H9 (cell line): ENCODE measurements at regions not wholly inside any gene's neighbourhood (a gene's known extent, or its start where the extent isn't known, plus 50 kb on each side); places are given as distances from the start of the nearest gene placed in this dataset.

Experiments used
- DNase-seq: peaks from one replicate; pipeline ENCODE4 v3.0.0-alpha.2; 2017
- H2AFZ ChIP-seq: one replicate; pipeline ENCODE4 v1.6.1; 2013; ENCODE audit warnings: mild to moderate bottlenecking, low read length, control low read depth, moderate library complexity
- H2AK5ac ChIP-seq: 2 replicates; pipeline ENCODE4 v1.6.1; 2013; ENCODE audit warnings: low read length, control low read depth, mixed read lengths; ENCODE audit not compliant: insufficient read length
- H2BK120ac ChIP-seq: one replicate; pipeline ENCODE4 v1.6.1; 2013; ENCODE audit warnings: low read depth, mild to moderate bottlenecking, low read length, control low read depth, inconsistent platforms; ENCODE audit not compliant: poor library complexity, severe bottlenecking
- H2BK12ac ChIP-seq: 2 replicates; pipeline ENCODE4 v1.6.1; 2013; ENCODE audit warnings: low read length, control low read depth, mixed read lengths, low read depth; ENCODE audit not compliant: insufficient read length
- H2BK15ac ChIP-seq: 2 replicates; pipeline ENCODE4 v1.6.1; 2013; ENCODE audit warnings: low read depth, low read length, control low read depth
- H2BK20ac ChIP-seq: one replicate; pipeline ENCODE4 v1.6.1; 2013; ENCODE audit warnings: low read depth, mild to moderate bottlenecking, low read length, control low read depth, inconsistent platforms; ENCODE audit not compliant: poor library complexity, severe bottlenecking
- H2BK5ac ChIP-seq: 2 replicates; pipeline ENCODE4 v1.6.1; 2013; ENCODE audit warnings: low read length, control low read depth, mixed read lengths; ENCODE audit not compliant: insufficient read length
- H3K14ac ChIP-seq: 2 replicates; pipeline ENCODE4 v1.6.1; 2013; ENCODE audit warnings: low read length, control low read depth; ENCODE audit not compliant: insufficient read depth
- H3K18ac ChIP-seq: 2 replicates; pipeline ENCODE4 v1.6.1; 2013; ENCODE audit warnings: low read depth, mild to moderate bottlenecking, mixed read lengths, low read length, control low read depth; ENCODE audit not compliant: insufficient read length
- H3K23ac ChIP-seq: 2 replicates; pipeline ENCODE4 v1.6.1; 2013; ENCODE audit warnings: low read length, control low read depth, mixed read lengths, low read depth; ENCODE audit not compliant: insufficient read length
- H3K23me2 ChIP-seq: 2 replicates; pipeline ENCODE4 v1.6.1; 2013; ENCODE audit warnings: low read depth, mild to moderate bottlenecking, mixed read lengths, low read length, control low read depth; ENCODE audit not compliant: insufficient read length, poor library complexity, severe bottlenecking
- H3K27ac ChIP-seq: 2 replicates; pipeline ENCODE4 v1.5.1; 2013; ENCODE audit warnings: low read length, control low read depth, mixed read lengths, low read depth; ENCODE audit not compliant: insufficient read length
- H3K27me3 ChIP-seq: 2 replicates; pipeline ENCODE4 v1.6.1; 2013; ENCODE audit warnings: low read length, control low read depth, inconsistent platforms; ENCODE audit not compliant: insufficient read depth
- H3K4ac ChIP-seq: 2 replicates; pipeline ENCODE4 v1.6.1; 2013; ENCODE audit warnings: low read depth, mild to moderate bottlenecking, control low read depth, inconsistent platforms, low read length, moderate library complexity
- H3K4me1 ChIP-seq: 2 replicates; pipeline ENCODE4 v1.6.1; 2013; ENCODE audit warnings: low read length, control low read depth, inconsistent platforms; ENCODE audit not compliant: insufficient read depth
- H3K4me2 ChIP-seq: 2 replicates; pipeline ENCODE4 v1.6.1; 2013; ENCODE audit warnings: low read length, control low read depth, mixed read lengths; ENCODE audit not compliant: insufficient read length, insufficient read depth
- H3K56ac ChIP-seq: 2 replicates; pipeline ENCODE4 v1.6.1; 2013; ENCODE audit warnings: low read depth, mild to moderate bottlenecking, mixed read lengths, low read length, control low read depth; ENCODE audit not compliant: insufficient read length
- H3K79me1 ChIP-seq: 2 replicates; pipeline ENCODE4 v1.6.1; 2013; ENCODE audit warnings: low read depth, mild to moderate bottlenecking, moderate library complexity, low read length, control low read depth, inconsistent platforms; ENCODE audit not compliant: insufficient read depth, poor library complexity, severe bottlenecking
- H3K79me2 ChIP-seq: 2 replicates; pipeline ENCODE4 v1.6.1; 2013; ENCODE audit warnings: low read length, control low read depth, inconsistent platforms; ENCODE audit not compliant: insufficient read depth
- H3K9ac ChIP-seq: 2 replicates; pipeline ENCODE4 v1.6.1; 2013; ENCODE audit warnings: low read length, control low read depth, mixed read lengths; ENCODE audit not compliant: insufficient read length; ENCODE audit errors: extremely low read depth
- H3K9me3 ChIP-seq: one replicate; pipeline ENCODE4 v1.6.1; 2013; ENCODE audit warnings: low read depth, low read length, inconsistent platforms; ENCODE audit not compliant: control insufficient read depth
- H3T11ph ChIP-seq: one replicate; pipeline ENCODE4 v1.6.1; 2013; ENCODE audit warnings: mild to moderate bottlenecking, low read length, control low read depth, inconsistent platforms
- H4K20me1 ChIP-seq: one replicate; pipeline ENCODE4 v1.6.1; 2013; ENCODE audit not compliant: control insufficient read depth, insufficient read length, insufficient read depth
- H4K5ac ChIP-seq: 2 replicates; pipeline ENCODE4 v1.6.1; 2013; ENCODE audit warnings: low read depth, mild to moderate bottlenecking, mixed read lengths, low read length, control low read depth; ENCODE audit not compliant: insufficient read length
- H4K8ac ChIP-seq: replicated peaks from 2 replicates; pipeline ENCODE4 v1.6.1; 2013; ENCODE audit warnings: low read length, control low read depth, mixed read lengths, low read depth; ENCODE audit not compliant: insufficient read length
- H4K91ac ChIP-seq: 2 replicates; pipeline ENCODE4 v1.6.1; 2013; ENCODE audit warnings: low read depth, mild to moderate bottlenecking, moderate library complexity, mixed read lengths, low read length, control low read depth; ENCODE audit not compliant: insufficient read length
- H3K27ac Mint-ChIP-seq, 3 experiments: 2 replicates in 2 of 3; 3 replicates in 1 of 3; pipeline ENCODE4 v1.8.0; 2020 to 2021; ENCODE audit warnings: mixed read lengths in 3 of 3, mild to moderate bottlenecking in 1 of 3, moderate library complexity in 1 of 3
- H3K27me3 Mint-ChIP-seq: 2 replicates; pipeline ENCODE4 v1.8.0; 2021; ENCODE audit warnings: low read depth, mild to moderate bottlenecking, moderate library complexity, mixed read lengths
- H3K36me3 Mint-ChIP-seq, 3 experiments: 2 replicates in 2 of 3; 3 replicates in 1 of 3; pipeline ENCODE4 v1.8.0; 2020 to 2021; ENCODE audit warnings: low read depth in 3 of 3, mixed read lengths in 3 of 3; ENCODE audit not compliant: insufficient read depth in 1 of 3
- H3K4me1 Mint-ChIP-seq, 2 experiments: 2 replicates each; pipeline ENCODE4 v1.8.0; 2020; ENCODE audit warnings: mixed read lengths in 2 of 2
- H3K4me3 Mint-ChIP-seq, 2 experiments: 2 replicates in 1 of 2; 3 replicates in 1 of 2; pipeline ENCODE4 v1.8.0; 2020 to 2021; ENCODE audit warnings: mild to moderate bottlenecking in 2 of 2, mixed read lengths in 2 of 2, moderate library complexity in 1 of 2
- H3K9me3 Mint-ChIP-seq, 2 experiments: 2 replicates in 1 of 2; 3 replicates in 1 of 2; pipeline ENCODE4 v1.8.0; 2020; ENCODE audit warnings: mild to moderate bottlenecking in 2 of 2, mixed read lengths in 2 of 2, moderate library complexity in 1 of 2
- CTCF ChIP-seq: fragments of 200-600 bp; sonication (generic); conservative IDR thresholded peaks from 3 replicates; pipeline ENCODE4 v1.8.0; 2021; ENCODE audit warnings: antibody characterized with exemption, mild to moderate bottlenecking
- WGBS: extraction: QIAGEN DNeasy Blood & Tissue Kit; methylation state at CpG from one replicate; pipeline ENCODE4 v1.1.7; 2013; ENCODE audit warnings: missing lambda C conversion rate, low lambda C conversion rate, mixed read lengths; ENCODE audit not compliant: insufficient read length; ENCODE audit errors: extremely low coverage; 5-methylcytosine and 5-hydroxymethylcytosine counted together

DNA sequence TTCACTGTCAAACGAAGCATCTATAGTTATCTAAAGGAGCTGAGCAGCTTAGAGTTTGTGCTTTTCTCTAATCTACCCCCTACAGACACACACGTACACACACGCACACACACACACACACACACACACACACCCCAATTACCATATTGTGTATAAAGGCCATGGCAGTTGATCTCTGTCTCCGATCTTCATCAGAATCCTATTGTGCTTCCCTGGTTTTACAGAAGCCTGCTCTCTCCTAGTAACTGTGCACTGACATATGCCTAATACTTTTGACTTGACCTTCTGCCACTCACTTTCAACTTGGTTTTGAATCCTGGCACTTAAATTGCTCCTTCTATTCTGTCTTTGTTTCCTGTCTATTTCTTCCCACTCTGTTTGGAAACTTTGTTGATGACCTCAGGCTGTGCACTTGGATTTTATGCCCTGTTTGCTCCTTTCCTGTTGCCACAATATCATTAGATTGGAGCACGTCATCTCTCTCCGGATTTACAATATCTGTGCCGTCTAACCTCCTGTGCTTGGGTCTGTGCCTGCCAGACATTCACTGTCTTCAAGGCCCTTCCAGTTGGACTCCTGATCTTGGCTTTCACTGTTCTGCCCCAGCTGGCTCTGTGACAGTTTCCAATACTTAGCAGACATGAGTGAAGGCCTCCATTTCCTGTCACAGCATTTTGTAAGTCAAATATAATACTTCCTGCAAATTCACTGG lies 928.1 kb downstream of the FAT4 start:
- no peak overlapping the region for H2BK12ac ChIP-seq
- H2AK5ac ChIP-seq: no peak overlapping the region
- H3K27me3 ChIP-seq: no peaks in the 10 kb centered on the region
- H3K4me1 ChIP-seq: no peaks in the 10 kb centered on the region
- no peak overlapping the region for H4K5ac ChIP-seq
- H4K20me1 ChIP-seq: no peaks in the 10 kb centered on the region
- no peak overlapping the region for H2BK15ac ChIP-seq
- no peak overlapping the region for H3K56ac ChIP-seq
- H3K9me3 ChIP-seq: no peaks in the 10 kb centered on the region
- Mint-ChIP-seq H3K9me3 (peaks cover 3 to 4% of the 10 kb centered on the region in 2 experiments; a peak in 2 of 5 replicates), H3K4me1 (peaks cover 2 to 4% of the 10 kb centered on the region in 2 experiments), H3K4me3 (no peak overlapping the region), H3K27ac (peak overlapping the region in 1 of 3 experiments; percentile 31; a peak in 1 of 7 replicates), H3K36me3 (no peaks in the 10 kb centered on the region), H3K27me3 (no peaks in the 10 kb centered on the region)
- H4K8ac ChIP-seq: no peak overlapping the region
- no peak overlapping the region for H2BK120ac ChIP-seq
- H3K23ac ChIP-seq: no peak overlapping the region
- H3K23me2 ChIP-seq: no peaks in the 10 kb centered on the region
- WGBS: no CpG with 5 or more reads among the region's 7 CpGs
- no peak overlapping the region for H2BK20ac ChIP-seq
- H3K27ac ChIP-seq: no peak overlapping the region
- H4K91ac ChIP-seq: no peak overlapping the region
- no peak overlapping the region for H2AFZ ChIP-seq
- no peak overlapping the region for H3K9ac ChIP-seq
- H2BK5ac ChIP-seq: no peak overlapping the region
- no peak overlapping the region for H3K4ac ChIP-seq
- H3T11ph ChIP-seq: no peak overlapping the region
- no peaks in the 10 kb centered on the region for H3K79me1 ChIP-seq
- DNase-seq: no peak
- no peak for TF ChIP-seq CTCF
- no peak overlapping the region for H3K14ac ChIP-seq
- no peaks in the 10 kb centered on the region for H3K79me2 ChIP-seq
- no peak overlapping the region for H3K4me2 ChIP-seq
- no peak overlapping the region for H3K18ac ChIP-seq
